H9 (cell line): ENCODE measurements at regions not wholly inside any gene's neighbourhood (a gene's known extent, or its start where the extent isn't known, plus 50 kb on each side); places are given as distances from the start of the nearest gene placed in this dataset.

Experiments used
- DNase-seq: peaks from one replicate; pipeline ENCODE4 v3.0.0-alpha.2; 2017
- H2AFZ ChIP-seq: one replicate; pipeline ENCODE4 v1.6.1; 2013; ENCODE audit warnings: mild to moderate bottlenecking, low read length, control low read depth, moderate library complexity
- H2AK5ac ChIP-seq: 2 replicates; pipeline ENCODE4 v1.6.1; 2013; ENCODE audit warnings: low read length, control low read depth, mixed read lengths; ENCODE audit not compliant: insufficient read length
- H2BK120ac ChIP-seq: one replicate; pipeline ENCODE4 v1.6.1; 2013; ENCODE audit warnings: low read depth, mild to moderate bottlenecking, low read length, control low read depth, inconsistent platforms; ENCODE audit not compliant: poor library complexity, severe bottlenecking
- H2BK12ac ChIP-seq: 2 replicates; pipeline ENCODE4 v1.6.1; 2013; ENCODE audit warnings: low read length, control low read depth, mixed read lengths, low read depth; ENCODE audit not compliant: insufficient read length
- H2BK15ac ChIP-seq: 2 replicates; pipeline ENCODE4 v1.6.1; 2013; ENCODE audit warnings: low read depth, low read length, control low read depth
- H2BK20ac ChIP-seq: one replicate; pipeline ENCODE4 v1.6.1; 2013; ENCODE audit warnings: low read depth, mild to moderate bottlenecking, low read length, control low read depth, inconsistent platforms; ENCODE audit not compliant: poor library complexity, severe bottlenecking
- H2BK5ac ChIP-seq: 2 replicates; pipeline ENCODE4 v1.6.1; 2013; ENCODE audit warnings: low read length, control low read depth, mixed read lengths; ENCODE audit not compliant: insufficient read length
- H3K14ac ChIP-seq: 2 replicates; pipeline ENCODE4 v1.6.1; 2013; ENCODE audit warnings: low read length, control low read depth; ENCODE audit not compliant: insufficient read depth
- H3K18ac ChIP-seq: 2 replicates; pipeline ENCODE4 v1.6.1; 2013; ENCODE audit warnings: low read depth, mild to moderate bottlenecking, mixed read lengths, low read length, control low read depth; ENCODE audit not compliant: insufficient read length
- H3K23ac ChIP-seq: 2 replicates; pipeline ENCODE4 v1.6.1; 2013; ENCODE audit warnings: low read length, control low read depth, mixed read lengths, low read depth; ENCODE audit not compliant: insufficient read length
- H3K23me2 ChIP-seq: 2 replicates; pipeline ENCODE4 v1.6.1; 2013; ENCODE audit warnings: low read depth, mild to moderate bottlenecking, mixed read lengths, low read length, control low read depth; ENCODE audit not compliant: insufficient read length, poor library complexity, severe bottlenecking
- H3K27ac ChIP-seq: 2 replicates; pipeline ENCODE4 v1.5.1; 2013; ENCODE audit warnings: low read length, control low read depth, mixed read lengths, low read depth; ENCODE audit not compliant: insufficient read length
- H3K27me3 ChIP-seq: 2 replicates; pipeline ENCODE4 v1.6.1; 2013; ENCODE audit warnings: low read length, control low read depth, inconsistent platforms; ENCODE audit not compliant: insufficient read depth
- H3K4ac ChIP-seq: 2 replicates; pipeline ENCODE4 v1.6.1; 2013; ENCODE audit warnings: low read depth, mild to moderate bottlenecking, control low read depth, inconsistent platforms, low read length, moderate library complexity
- H3K4me1 ChIP-seq: 2 replicates; pipeline ENCODE4 v1.6.1; 2013; ENCODE audit warnings: low read length, control low read depth, inconsistent platforms; ENCODE audit not compliant: insufficient read depth
- H3K4me2 ChIP-seq: 2 replicates; pipeline ENCODE4 v1.6.1; 2013; ENCODE audit warnings: low read length, control low read depth, mixed read lengths; ENCODE audit not compliant: insufficient read length, insufficient read depth
- H3K56ac ChIP-seq: 2 replicates; pipeline ENCODE4 v1.6.1; 2013; ENCODE audit warnings: low read depth, mild to moderate bottlenecking, mixed read lengths, low read length, control low read depth; ENCODE audit not compliant: insufficient read length
- H3K79me1 ChIP-seq: 2 replicates; pipeline ENCODE4 v1.6.1; 2013; ENCODE audit warnings: low read depth, mild to moderate bottlenecking, moderate library complexity, low read length, control low read depth, inconsistent platforms; ENCODE audit not compliant: insufficient read depth, poor library complexity, severe bottlenecking
- H3K79me2 ChIP-seq: 2 replicates; pipeline ENCODE4 v1.6.1; 2013; ENCODE audit warnings: low read length, control low read depth, inconsistent platforms; ENCODE audit not compliant: insufficient read depth
- H3K9ac ChIP-seq: 2 replicates; pipeline ENCODE4 v1.6.1; 2013; ENCODE audit warnings: low read length, control low read depth, mixed read lengths; ENCODE audit not compliant: insufficient read length; ENCODE audit errors: extremely low read depth
- H3K9me3 ChIP-seq: one replicate; pipeline ENCODE4 v1.6.1; 2013; ENCODE audit warnings: low read depth, low read length, inconsistent platforms; ENCODE audit not compliant: control insufficient read depth
- H3T11ph ChIP-seq: one replicate; pipeline ENCODE4 v1.6.1; 2013; ENCODE audit warnings: mild to moderate bottlenecking, low read length, control low read depth, inconsistent platforms
- H4K20me1 ChIP-seq: one replicate; pipeline ENCODE4 v1.6.1; 2013; ENCODE audit not compliant: control insufficient read depth, insufficient read length, insufficient read depth
- H4K5ac ChIP-seq: 2 replicates; pipeline ENCODE4 v1.6.1; 2013; ENCODE audit warnings: low read depth, mild to moderate bottlenecking, mixed read lengths, low read length, control low read depth; ENCODE audit not compliant: insufficient read length
- H4K8ac ChIP-seq: replicated peaks from 2 replicates; pipeline ENCODE4 v1.6.1; 2013; ENCODE audit warnings: low read length, control low read depth, mixed read lengths, low read depth; ENCODE audit not compliant: insufficient read length
- H4K91ac ChIP-seq: 2 replicates; pipeline ENCODE4 v1.6.1; 2013; ENCODE audit warnings: low read depth, mild to moderate bottlenecking, moderate library complexity, mixed read lengths, low read length, control low read depth; ENCODE audit not compliant: insufficient read length
- H3K27ac Mint-ChIP-seq, 3 experiments: 2 replicates in 2 of 3; 3 replicates in 1 of 3; pipeline ENCODE4 v1.8.0; 2020 to 2021; ENCODE audit warnings: mixed read lengths in 3 of 3, mild to moderate bottlenecking in 1 of 3, moderate library complexity in 1 of 3
- H3K27me3 Mint-ChIP-seq: 2 replicates; pipeline ENCODE4 v1.8.0; 2021; ENCODE audit warnings: low read depth, mild to moderate bottlenecking, moderate library complexity, mixed read lengths
- H3K36me3 Mint-ChIP-seq, 3 experiments: 2 replicates in 2 of 3; 3 replicates in 1 of 3; pipeline ENCODE4 v1.8.0; 2020 to 2021; ENCODE audit warnings: low read depth in 3 of 3, mixed read lengths in 3 of 3; ENCODE audit not compliant: insufficient read depth in 1 of 3
- H3K4me1 Mint-ChIP-seq, 2 experiments: 2 replicates each; pipeline ENCODE4 v1.8.0; 2020; ENCODE audit warnings: mixed read lengths in 2 of 2
- H3K4me3 Mint-ChIP-seq, 2 experiments: 2 replicates in 1 of 2; 3 replicates in 1 of 2; pipeline ENCODE4 v1.8.0; 2020 to 2021; ENCODE audit warnings: mild to moderate bottlenecking in 2 of 2, mixed read lengths in 2 of 2, moderate library complexity in 1 of 2
- H3K9me3 Mint-ChIP-seq, 2 experiments: 2 replicates in 1 of 2; 3 replicates in 1 of 2; pipeline ENCODE4 v1.8.0; 2020; ENCODE audit warnings: mild to moderate bottlenecking in 2 of 2, mixed read lengths in 2 of 2, moderate library complexity in 1 of 2
- WGBS: extraction: QIAGEN DNeasy Blood & Tissue Kit; methylation state at CpG from one replicate; pipeline ENCODE4 v1.1.7; 2013; ENCODE audit warnings: missing lambda C conversion rate, low lambda C conversion rate, mixed read lengths; ENCODE audit not compliant: insufficient read length; ENCODE audit errors: extremely low coverage; 5-methylcytosine and 5-hydroxymethylcytosine counted together
- TF ChIP-seq, protein P1 (sequence below): fragments of 200-600 bp; sonication (generic); conservative IDR thresholded peaks from 3 replicates; pipeline ENCODE4 v1.8.0; 2021; ENCODE audit warnings: antibody characterized with exemption, mild to moderate bottlenecking

DNA sequence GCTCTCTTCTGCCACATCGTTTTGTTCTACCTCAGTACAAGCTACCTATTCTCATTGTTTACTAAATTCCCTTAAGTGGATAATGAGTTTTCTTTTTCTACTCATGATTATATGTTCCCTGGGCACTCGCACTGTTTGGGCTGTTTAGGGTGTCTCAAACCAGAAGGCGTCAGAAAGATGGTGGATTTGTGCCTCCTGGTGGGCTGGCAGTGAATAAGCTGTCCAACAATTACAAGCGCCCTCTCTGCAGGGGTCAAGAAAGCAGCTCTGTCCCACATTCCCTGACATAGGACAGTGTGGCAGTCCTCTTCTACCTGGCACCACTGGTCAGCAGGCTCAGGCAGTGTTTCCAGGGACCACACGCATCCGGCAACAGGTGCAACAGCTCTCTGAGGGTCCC is 173.4 kb upstream of the PPP2R3A start:
- no peaks in the 10 kb centered on the region for H3K27me3 Mint-ChIP-seq
- no peak overlapping the region for H3K23ac ChIP-seq
- peak; percentile 42 for DNase-seq
- no peak overlapping the region for H2AK5ac ChIP-seq
- H3K4me2 ChIP-seq, result no peak overlapping the region
- no peak overlapping the region for H2BK5ac ChIP-seq
- TF ChIP-seq, protein P1, sequence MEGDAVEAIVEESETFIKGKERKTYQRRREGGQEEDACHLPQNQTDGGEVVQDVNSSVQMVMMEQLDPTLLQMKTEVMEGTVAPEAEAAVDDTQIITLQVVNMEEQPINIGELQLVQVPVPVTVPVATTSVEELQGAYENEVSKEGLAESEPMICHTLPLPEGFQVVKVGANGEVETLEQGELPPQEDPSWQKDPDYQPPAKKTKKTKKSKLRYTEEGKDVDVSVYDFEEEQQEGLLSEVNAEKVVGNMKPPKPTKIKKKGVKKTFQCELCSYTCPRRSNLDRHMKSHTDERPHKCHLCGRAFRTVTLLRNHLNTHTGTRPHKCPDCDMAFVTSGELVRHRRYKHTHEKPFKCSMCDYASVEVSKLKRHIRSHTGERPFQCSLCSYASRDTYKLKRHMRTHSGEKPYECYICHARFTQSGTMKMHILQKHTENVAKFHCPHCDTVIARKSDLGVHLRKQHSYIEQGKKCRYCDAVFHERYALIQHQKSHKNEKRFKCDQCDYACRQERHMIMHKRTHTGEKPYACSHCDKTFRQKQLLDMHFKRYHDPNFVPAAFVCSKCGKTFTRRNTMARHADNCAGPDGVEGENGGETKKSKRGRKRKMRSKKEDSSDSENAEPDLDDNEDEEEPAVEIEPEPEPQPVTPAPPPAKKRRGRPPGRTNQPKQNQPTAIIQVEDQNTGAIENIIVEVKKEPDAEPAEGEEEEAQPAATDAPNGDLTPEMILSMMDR, result peak; percentile 49; the same call in 2 of the 3 replicates
- H3K27ac Mint-ChIP-seq, result no peak overlapping the region
- no peak overlapping the region for H3K4ac ChIP-seq
- no peaks in the 10 kb centered on the region for H3K23me2 ChIP-seq
- H3K4me1 Mint-ChIP-seq, result no peaks in the 10 kb centered on the region
- no CpG with 5 or more reads among the region's 6 CpGs for WGBS
- no peak overlapping the region for H2BK12ac ChIP-seq
- H3K27me3 ChIP-seq, result no peaks in the 10 kb centered on the region
- H4K91ac ChIP-seq, result no peak overlapping the region
- H3K36me3 Mint-ChIP-seq, result no peaks in the 10 kb centered on the region
- H3K27ac ChIP-seq, result no peak overlapping the region
- no peak overlapping the region for H4K5ac ChIP-seq
- no peaks in the 10 kb centered on the region for H3K9me3 Mint-ChIP-seq
- H3K14ac ChIP-seq, result no peak overlapping the region
- H3K9me3 ChIP-seq, result no peaks in the 10 kb centered on the region
- H3K18ac ChIP-seq, result no peak overlapping the region
- H2AFZ ChIP-seq, result no peak overlapping the region
- no peak overlapping the region for H4K8ac ChIP-seq
- no peak overlapping the region for H3K9ac ChIP-seq
- H2BK20ac ChIP-seq, result no peak overlapping the region
- no peaks in the 10 kb centered on the region for H3K4me1 ChIP-seq
- H3K4me3 Mint-ChIP-seq, result no peak overlapping the region
- H2BK15ac ChIP-seq, result no peak overlapping the region
- no peak overlapping the region for H3K56ac ChIP-seq
- no peaks in the 10 kb centered on the region for H4K20me1 ChIP-seq
- no peaks in the 10 kb centered on the region for H3K79me1 ChIP-seq
- H3T11ph ChIP-seq, result no peak overlapping the region
- H2BK120ac ChIP-seq, result no peak overlapping the region
- no peaks in the 10 kb centered on the region for H3K79me2 ChIP-seq
